ENCODE measurements at regions not wholly inside any gene's neighbourhood (a gene's known extent, or its start where the extent isn't known, plus 50 kb on each side); places are given as distances from the start of the nearest gene placed in this dataset.

DNA sequence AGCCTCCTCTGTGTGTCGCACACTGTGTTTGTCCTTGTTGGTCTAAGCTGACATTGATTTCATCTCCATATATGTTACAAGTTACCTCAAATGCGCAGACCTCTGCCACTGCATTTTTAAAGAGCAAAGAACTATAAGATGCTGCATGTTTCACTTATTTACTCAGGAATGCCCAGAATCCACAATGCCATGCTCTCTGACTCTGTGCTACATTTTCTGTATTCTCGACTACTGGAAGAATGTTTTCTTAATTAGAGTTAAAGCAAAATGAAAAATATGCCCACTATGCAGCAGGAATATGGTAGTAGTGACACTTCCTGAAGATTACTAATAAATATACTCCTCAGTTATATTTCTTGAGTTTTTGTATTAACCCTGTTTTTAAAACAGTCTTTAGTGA is 296.4 kb downstream of the HACE1 start:
- H3K9me3 ChIP-seq (replicated peaks): no peaks in the 10 kb centered on the region
- H3K4me3 ChIP-seq: no peak overlapping the region
- DNase-seq: no peak
- TF ChIP-seq, protein P1, sequence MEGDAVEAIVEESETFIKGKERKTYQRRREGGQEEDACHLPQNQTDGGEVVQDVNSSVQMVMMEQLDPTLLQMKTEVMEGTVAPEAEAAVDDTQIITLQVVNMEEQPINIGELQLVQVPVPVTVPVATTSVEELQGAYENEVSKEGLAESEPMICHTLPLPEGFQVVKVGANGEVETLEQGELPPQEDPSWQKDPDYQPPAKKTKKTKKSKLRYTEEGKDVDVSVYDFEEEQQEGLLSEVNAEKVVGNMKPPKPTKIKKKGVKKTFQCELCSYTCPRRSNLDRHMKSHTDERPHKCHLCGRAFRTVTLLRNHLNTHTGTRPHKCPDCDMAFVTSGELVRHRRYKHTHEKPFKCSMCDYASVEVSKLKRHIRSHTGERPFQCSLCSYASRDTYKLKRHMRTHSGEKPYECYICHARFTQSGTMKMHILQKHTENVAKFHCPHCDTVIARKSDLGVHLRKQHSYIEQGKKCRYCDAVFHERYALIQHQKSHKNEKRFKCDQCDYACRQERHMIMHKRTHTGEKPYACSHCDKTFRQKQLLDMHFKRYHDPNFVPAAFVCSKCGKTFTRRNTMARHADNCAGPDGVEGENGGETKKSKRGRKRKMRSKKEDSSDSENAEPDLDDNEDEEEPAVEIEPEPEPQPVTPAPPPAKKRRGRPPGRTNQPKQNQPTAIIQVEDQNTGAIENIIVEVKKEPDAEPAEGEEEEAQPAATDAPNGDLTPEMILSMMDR (IDR thresholded peaks at IDR 0.05; ENCODE audit: borderline replicate concordance): no peak
- H3K4me1 ChIP-seq: no peaks in the 10 kb centered on the region
- H3K27me3 ChIP-seq (ENCODE audit: low read depth): no peaks in the 10 kb centered on the region
- intact Hi-C loops (cut with micrococcal nuclease): no loop called here
- H3K36me3 ChIP-seq: no peaks in the 10 kb centered on the region
- no peak overlapping the region for H3K27ac ChIP-seq (replicated peaks)

DNA sequence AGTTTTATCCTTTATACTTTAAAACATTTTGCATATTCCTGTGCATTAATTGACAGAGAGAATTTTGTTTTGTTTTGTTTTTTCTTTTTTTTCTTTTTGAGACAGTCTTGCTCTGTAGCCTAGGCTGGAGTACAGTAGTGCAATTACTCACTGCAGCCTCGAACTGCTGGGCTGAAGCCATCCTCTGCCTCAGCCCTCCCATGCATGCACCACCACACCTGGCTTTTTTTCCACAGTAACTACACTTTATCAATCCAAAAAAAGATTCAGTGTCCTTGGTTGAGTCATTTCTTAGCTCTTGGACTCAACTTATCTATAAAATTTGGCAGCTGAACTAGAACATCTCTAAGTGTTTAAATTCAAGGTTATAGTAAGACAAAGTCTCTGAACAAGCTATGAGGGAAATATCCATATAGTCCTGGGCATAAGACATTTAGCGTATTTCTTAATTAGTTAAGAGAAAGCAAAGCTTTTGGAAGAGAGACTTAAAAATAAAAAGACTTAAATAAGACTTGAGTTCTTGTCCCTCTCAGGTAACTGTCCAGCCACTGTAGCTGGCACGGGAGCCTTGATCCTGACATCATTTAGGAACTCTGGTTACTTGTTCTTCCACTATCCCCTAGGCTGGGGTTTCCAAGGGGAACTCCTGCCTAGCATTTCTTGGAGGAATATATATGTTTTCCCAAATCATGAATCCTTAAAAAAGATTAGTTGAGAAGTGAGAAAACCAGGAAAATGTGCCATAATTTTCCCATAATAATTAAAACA is 300.1 kb downstream of the HACE1 start:
- H3K36me3 ChIP-seq: no peaks in the 10 kb centered on the region
- intact Hi-C loops (cut with micrococcal nuclease): no loop called here
- TF ChIP-seq, protein P1 (IDR thresholded peaks at IDR 0.05; ENCODE audit: borderline replicate concordance): no peak

DNA sequence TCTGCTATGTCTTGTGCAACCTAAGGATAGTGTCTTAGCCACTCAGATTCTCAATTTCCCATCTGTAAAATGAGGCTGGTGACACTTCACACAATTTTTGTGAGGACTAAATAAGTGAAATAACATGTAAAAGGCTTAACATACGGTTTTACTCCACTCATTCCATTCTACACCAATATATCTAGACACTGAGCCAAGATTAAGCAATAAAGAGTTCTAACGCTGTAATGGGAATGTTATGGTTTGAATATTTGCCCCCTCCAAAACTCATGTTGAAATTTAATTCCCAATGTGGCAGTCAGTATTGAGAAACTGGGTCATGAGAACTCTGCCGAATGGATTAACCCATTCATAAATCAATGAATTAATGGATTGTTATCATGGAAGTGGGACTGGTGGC is 301.0 kb downstream of the HACE1 start:
- intact Hi-C loops (cut with micrococcal nuclease): no loop called here
- TF ChIP-seq, protein P1 (IDR thresholded peaks at IDR 0.05; ENCODE audit: borderline replicate concordance): no peak
- Histone ChIP-seq H3K9me3 (replicated peaks) (no peaks in the 10 kb centered on the region), H3K27ac (replicated peaks) (no peak overlapping the region), H3K36me3 (no peaks in the 10 kb centered on the region), H3K27me3 (ENCODE audit: low read depth) (peaks cover 3% of the 10 kb centered on the region), H3K4me3 (no peak overlapping the region), H3K4me1 (no peaks in the 10 kb centered on the region)
- no peak for DNase-seq

More for the DNA sequence above, 300.1 kb downstream of the HACE1 start:
- Histone ChIP-seq H3K27ac (replicated peaks) (no peak overlapping the region), H3K9me3 (replicated peaks) (no peaks in the 10 kb centered on the region), H3K4me1 (no peaks in the 10 kb centered on the region), H3K4me3 (no peak overlapping the region), H3K27me3 (ENCODE audit: low read depth) (peaks cover 3% of the 10 kb centered on the region)
- DNase-seq: no peak

DNA sequence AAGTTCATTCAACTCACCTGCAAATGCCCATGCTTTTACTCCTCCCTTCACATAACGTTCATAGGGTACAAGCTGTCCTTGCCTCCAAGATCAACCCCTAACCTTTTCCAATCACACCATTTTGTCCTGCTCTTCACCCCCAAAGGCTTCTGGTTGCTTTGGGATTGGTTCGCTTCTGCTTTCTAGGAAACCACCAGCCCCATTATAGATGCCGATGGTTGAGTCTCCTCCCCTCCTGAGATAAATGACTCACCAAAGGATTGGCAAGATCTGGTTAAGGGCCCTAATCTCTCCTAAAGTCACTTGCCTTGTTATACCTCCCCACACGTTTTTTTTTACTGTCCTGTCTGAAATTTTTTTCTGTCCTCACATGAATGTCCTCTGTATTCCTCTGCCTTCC is 311.4 kb downstream of the HACE1 start:
- Histone ChIP-seq H3K4me3 (no peak overlapping the region), H3K4me1 (no peaks in the 10 kb centered on the region), H3K27me3 (ENCODE audit: low read depth) (no peaks in the 10 kb centered on the region), H3K36me3 (no peaks in the 10 kb centered on the region), H3K9me3 (replicated peaks) (no peaks in the 10 kb centered on the region), H3K27ac (replicated peaks) (no peak overlapping the region)
- intact Hi-C loops (cut with micrococcal nuclease): no loop called here
- DNase-seq: no peak
- TF ChIP-seq, protein P1 (IDR thresholded peaks at IDR 0.05; ENCODE audit: borderline replicate concordance): no peak

DNA sequence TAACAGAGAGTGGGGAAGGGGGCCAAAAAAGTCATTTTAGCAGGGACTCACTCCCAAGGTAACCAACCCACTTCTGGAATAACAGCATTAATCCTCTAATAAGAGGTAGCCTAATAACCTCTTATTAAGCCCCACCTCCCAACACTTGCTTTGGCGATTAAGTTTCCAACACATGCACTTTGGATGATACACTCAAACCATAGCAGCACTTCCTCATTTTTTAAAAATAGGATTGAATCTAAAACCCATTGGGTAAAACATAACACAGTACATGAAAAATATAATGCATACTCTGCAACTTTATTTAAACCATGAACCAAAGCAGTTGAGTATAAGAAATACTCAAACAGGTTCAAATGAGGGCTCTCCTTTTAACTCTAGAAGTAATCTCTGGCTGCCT is 318.3 kb downstream of the HACE1 start:
- Histone ChIP-seq H3K27me3 (ENCODE audit: low read depth) (no peaks in the 10 kb centered on the region), H3K36me3 (no peaks in the 10 kb centered on the region), H3K4me1 (no peaks in the 10 kb centered on the region), H3K27ac (replicated peaks) (no peak overlapping the region), H3K4me3 (no peak overlapping the region), H3K9me3 (replicated peaks) (no peaks in the 10 kb centered on the region)
- intact Hi-C loops (cut with micrococcal nuclease): no loop called here
- no peak for DNase-seq
- TF ChIP-seq, protein P1 (IDR thresholded peaks at IDR 0.05; ENCODE audit: borderline replicate concordance): no peak

Measured in left ventricle myocardium inferior (tissue), 1 donor.